Ishikawa (cell line): ENCODE measurements at regions not wholly inside any gene's neighbourhood (a gene's known extent, or its start where the extent isn't known, plus 50 kb on each side); places are given as distances from the start of the nearest gene placed in this dataset.

Experiments used
- EP300 ChIP-seq: IDR thresholded peaks from 2 replicates; pipeline ENCODE4 v1.6.1; 2012; ENCODE audit warnings: borderline replicate concordance
- FOXM1 ChIP-seq: IDR thresholded peaks from 2 replicates; pipeline ENCODE4 v1.6.1; 2012; ENCODE audit warnings: low read depth, borderline replicate concordance
- TAF1 ChIP-seq: IDR thresholded peaks from 2 replicates; pipeline ENCODE4 v1.6.1; 2012; ENCODE audit warnings: low read depth, mild to moderate bottlenecking
- TF ChIP-seq, protein P1 (sequence below): IDR thresholded peaks from 2 replicates; pipeline ENCODE4 v1.6.1; 2012

DNA sequence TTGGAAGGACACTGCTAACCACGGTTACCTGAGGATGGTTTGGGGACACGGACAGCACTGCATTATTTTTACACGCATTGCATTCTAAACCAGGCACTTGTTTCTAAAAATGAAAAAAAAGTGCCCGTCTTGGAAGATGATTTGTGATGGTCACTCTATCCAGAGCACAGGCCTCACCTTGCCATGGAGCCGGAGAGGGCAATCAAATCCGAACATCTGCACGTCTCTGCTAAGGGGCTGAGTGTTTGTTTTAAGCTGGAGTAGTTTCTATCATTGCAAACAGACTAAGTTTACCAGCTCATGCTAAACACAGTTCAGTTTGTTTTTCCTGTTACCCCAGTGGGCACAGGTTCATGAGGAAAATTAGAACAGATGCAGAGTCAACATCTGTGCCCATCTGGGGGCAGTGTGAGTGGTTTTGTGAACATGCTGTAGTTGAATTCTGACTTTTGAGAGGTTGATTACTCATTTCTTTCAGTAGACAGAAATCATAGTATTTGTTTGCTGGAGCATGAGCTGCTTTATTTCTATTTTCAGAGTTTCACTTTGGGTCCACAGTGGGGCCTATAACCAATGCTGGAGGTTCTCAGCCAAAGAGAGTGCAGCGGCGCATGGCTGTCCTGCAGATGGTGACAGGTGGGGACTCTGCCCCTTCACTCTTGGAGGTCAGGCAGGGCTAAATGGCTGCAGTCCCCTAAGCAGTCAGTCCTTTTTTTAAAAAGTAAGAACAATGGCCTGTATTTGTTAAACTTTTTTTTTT, 65.4 kb upstream of the ENPP6 start:
- TF ChIP-seq, protein P1, sequence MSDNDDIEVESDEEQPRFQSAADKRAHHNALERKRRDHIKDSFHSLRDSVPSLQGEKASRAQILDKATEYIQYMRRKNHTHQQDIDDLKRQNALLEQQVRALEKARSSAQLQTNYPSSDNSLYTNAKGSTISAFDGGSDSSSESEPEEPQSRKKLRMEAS = no peak
- TF ChIP-seq EP300 (no peak), TAF1 (no peak), FOXM1 (no peak)
